ENCODE measurements at regions not wholly inside any gene's neighbourhood (a gene's known extent, or its start where the extent isn't known, plus 50 kb on each side); places are given as distances from the start of the nearest gene placed in this dataset.

DNA sequence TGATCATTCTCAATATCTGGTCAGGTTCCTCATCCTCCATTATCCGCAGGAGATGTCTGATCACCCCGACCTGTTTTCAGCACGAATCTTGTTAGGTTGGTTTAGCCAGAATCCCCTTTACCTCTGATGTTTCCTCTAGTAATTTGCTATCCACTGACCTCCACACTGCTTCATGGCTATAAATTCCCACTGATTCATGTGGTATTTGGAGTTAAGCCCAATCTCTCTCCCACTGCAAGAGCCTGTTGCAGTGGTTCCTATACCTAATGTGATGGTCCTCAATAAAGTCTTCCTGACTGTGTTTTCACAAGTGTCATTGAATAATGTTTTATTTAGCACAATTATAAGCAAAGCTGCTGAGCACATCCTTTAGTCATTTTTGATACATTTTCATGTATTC, 124.8 kb upstream of the CNTN3 start:
- no peak overlapping the region for H3K23ac ChIP-seq (ENCODE audit: low read length)
- DNase-seq, result no peak
- H3K79me2 ChIP-seq (ENCODE audit: control insufficient read depth, insufficient read depth, low read length, poor library complexity), result no peaks in the 10 kb centered on the region
- H3K18ac ChIP-seq (ENCODE audit: low read length), result no peak overlapping the region
- no CpG with 5 or more reads among the region's 3 CpGs for WGBS (ENCODE audit: extremely low coverage, insufficient coverage, insufficient read length)
- no peaks in the 10 kb centered on the region for H3K36me3 ChIP-seq (ENCODE audit: control insufficient read depth in 1 of 2, insufficient read depth in 2 of 2, low read length in 2 of 2)
- no peak overlapping the region for H3K4ac ChIP-seq (ENCODE audit: low read depth, low read length)
- H3K4me2 ChIP-seq (ENCODE audit: low read length), result no peak overlapping the region
- no peak overlapping the region for H3K4me3 ChIP-seq (ENCODE audit: low read depth, low read length)
- no peak overlapping the region for H4K12ac ChIP-seq (ENCODE audit: low read depth, low read length)
- H3K14ac ChIP-seq (ENCODE audit: low read length), result no peak overlapping the region
- H4K8ac ChIP-seq (ENCODE audit: low read depth, low read length), result no peak overlapping the region
- no peaks in the 10 kb centered on the region for H3K9me3 ChIP-seq (ENCODE audit: insufficient read depth, low read depth, low read length)
- no peak overlapping the region for H2BK120ac ChIP-seq (ENCODE audit: insufficient read depth, low read length, poor library complexity)
- H3K9ac ChIP-seq (ENCODE audit: low read length), result no peak overlapping the region
- no peak overlapping the region for H3K27ac ChIP-seq (ENCODE audit: low read depth, low read length)
- H2AFZ ChIP-seq (ENCODE audit: insufficient read depth, low read length, poor library complexity), result no peak overlapping the region
- no peak overlapping the region for H2AK5ac ChIP-seq (ENCODE audit: low read length)
- H4K91ac ChIP-seq (ENCODE audit: low read depth, low read length), result no peak overlapping the region
- H3K79me1 ChIP-seq (ENCODE audit: low read length), result no peaks in the 10 kb centered on the region
- H3K27me3 ChIP-seq (ENCODE audit: insufficient read depth, low read length), result no peaks in the 10 kb centered on the region
- peaks cover 0 to 2% of the 10 kb centered on the region in 2 experiments for H3K4me1 ChIP-seq (ENCODE audit: control insufficient read depth in 1 of 2, insufficient read depth in 2 of 2, low read length in 2 of 2)
- H2BK12ac ChIP-seq (ENCODE audit: low read length), result no peak overlapping the region
- no peak overlapping the region for H2BK5ac ChIP-seq (ENCODE audit: low read depth, low read length, poor library complexity)

DNA sequence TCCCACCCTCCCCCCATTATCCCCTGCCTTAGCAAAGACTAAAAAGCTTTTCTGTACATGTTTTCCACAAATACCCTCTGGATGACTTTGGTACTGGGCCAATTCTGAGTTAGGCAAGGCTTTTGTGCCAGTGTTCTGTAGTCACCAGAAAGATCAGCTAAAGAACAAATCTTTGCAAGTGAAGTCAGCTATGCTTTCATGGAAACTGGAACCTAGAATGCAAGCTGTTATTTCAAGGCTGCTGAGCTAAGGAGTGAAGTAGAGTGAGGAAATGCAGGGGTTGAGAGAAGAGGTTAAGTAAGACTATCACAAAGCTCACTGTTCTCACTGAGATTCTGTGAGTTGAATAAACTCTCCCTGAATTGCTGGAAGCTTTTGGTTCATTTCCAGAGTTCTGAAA, 107.8 kb upstream of the CNTN3 start:
- Histone ChIP-seq H2AK5ac (ENCODE audit: low read length) (no peak overlapping the region), H4K12ac (ENCODE audit: low read depth, low read length) (no peak overlapping the region), H2AFZ (ENCODE audit: insufficient read depth, low read length, poor library complexity) (no peak overlapping the region), H3K36me3 (ENCODE audit: control insufficient read depth in 1 of 2, insufficient read depth in 2 of 2, low read length in 2 of 2) (no peaks in the 10 kb centered on the region), H3K4ac (ENCODE audit: low read depth, low read length) (no peak overlapping the region), H3K18ac (ENCODE audit: low read length) (no peak overlapping the region), H3K9me3 (ENCODE audit: insufficient read depth, low read depth, low read length) (no peaks in the 10 kb centered on the region), H3K79me2 (ENCODE audit: control insufficient read depth, insufficient read depth, low read length, poor library complexity) (no peaks in the 10 kb centered on the region), H3K23ac (ENCODE audit: low read length) (no peak overlapping the region), H4K8ac (ENCODE audit: low read depth, low read length) (no peak overlapping the region), H2BK5ac (ENCODE audit: low read depth, low read length, poor library complexity) (no peak overlapping the region), H3K4me1 (ENCODE audit: control insufficient read depth in 1 of 2, insufficient read depth in 2 of 2, low read length in 2 of 2) (no peaks in the 10 kb centered on the region), H2BK12ac (ENCODE audit: low read length) (no peak overlapping the region), H4K91ac (ENCODE audit: low read depth, low read length) (no peak overlapping the region), H3K9ac (ENCODE audit: low read length) (no peak overlapping the region), H2BK120ac (ENCODE audit: insufficient read depth, low read length, poor library complexity) (no peak overlapping the region), H3K14ac (ENCODE audit: low read length) (no peak overlapping the region), H3K4me2 (ENCODE audit: low read length) (no peak overlapping the region), H3K79me1 (ENCODE audit: low read length) (no peaks in the 10 kb centered on the region), H3K4me3 (ENCODE audit: low read depth, low read length) (no peak overlapping the region), H3K27me3 (ENCODE audit: insufficient read depth, low read length) (no peaks in the 10 kb centered on the region), H3K27ac (ENCODE audit: low read depth, low read length) (no peak overlapping the region)
- peak in 1 of 2 donors; percentile 16 for DNase-seq

DNA sequence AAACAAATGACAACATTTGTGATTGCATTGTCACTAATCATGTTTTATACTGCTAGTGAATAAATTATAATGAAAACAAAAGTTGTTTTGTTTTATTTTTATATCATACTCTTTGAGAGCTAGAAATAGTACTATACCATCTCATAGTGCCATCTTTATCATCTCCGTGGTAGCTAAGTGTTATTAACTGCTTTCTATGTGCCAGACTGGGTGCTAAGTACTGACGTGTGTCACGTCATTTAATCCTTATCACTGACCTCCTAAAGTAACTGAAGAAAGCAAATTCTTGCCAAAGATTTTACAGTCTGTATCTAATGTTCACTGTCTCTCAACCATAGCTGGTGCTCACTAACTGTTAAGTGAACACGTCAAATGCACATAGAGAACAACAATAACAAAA, 99.5 kb upstream of the CNTN3 start:
- Histone ChIP-seq H4K12ac (ENCODE audit: low read depth, low read length) (no peak overlapping the region), H2BK120ac (ENCODE audit: insufficient read depth, low read length, poor library complexity) (no peak overlapping the region), H3K79me2 (ENCODE audit: control insufficient read depth, insufficient read depth, low read length, poor library complexity) (no peaks in the 10 kb centered on the region), H3K4me2 (ENCODE audit: low read length) (no peak overlapping the region), H2BK5ac (ENCODE audit: low read depth, low read length, poor library complexity) (no peak overlapping the region), H4K91ac (ENCODE audit: low read depth, low read length) (no peak overlapping the region), H2AK5ac (ENCODE audit: low read length) (no peak overlapping the region), H3K4me1 (ENCODE audit: control insufficient read depth in 1 of 2, insufficient read depth in 2 of 2, low read length in 2 of 2) (no peaks in the 10 kb centered on the region), H3K18ac (ENCODE audit: low read length) (no peak overlapping the region), H2AFZ (ENCODE audit: insufficient read depth, low read length, poor library complexity) (no peak overlapping the region), H3K4ac (ENCODE audit: low read depth, low read length) (no peak overlapping the region), H3K36me3 (ENCODE audit: control insufficient read depth in 1 of 2, insufficient read depth in 2 of 2, low read length in 2 of 2) (no peaks in the 10 kb centered on the region), H3K9me3 (ENCODE audit: insufficient read depth, low read depth, low read length) (no peaks in the 10 kb centered on the region), H4K8ac (ENCODE audit: low read depth, low read length) (no peak overlapping the region), H3K23ac (ENCODE audit: low read length) (no peak overlapping the region), H3K14ac (ENCODE audit: low read length) (no peak overlapping the region), H2BK12ac (ENCODE audit: low read length) (no peak overlapping the region), H3K27ac (ENCODE audit: low read depth, low read length) (no peak overlapping the region), H3K4me3 (ENCODE audit: low read depth, low read length) (no peak overlapping the region), H3K79me1 (ENCODE audit: low read length) (no peaks in the 10 kb centered on the region), H3K27me3 (ENCODE audit: insufficient read depth, low read length) (no peaks in the 10 kb centered on the region), H3K9ac (ENCODE audit: low read length) (no peak overlapping the region)
- WGBS (ENCODE audit: extremely low coverage, insufficient coverage, insufficient read length), result no CpG with 5 or more reads among the region's 4 CpGs
- DNase-seq, result no peak

- Histone ChIP-seq H3K79me2 (ENCODE audit: control insufficient read depth, insufficient read depth, low read length, poor library complexity) (no peaks in the 10 kb centered on the region), H3K4ac (ENCODE audit: low read depth, low read length) (no peak overlapping the region), H2AFZ (ENCODE audit: insufficient read depth, low read length, poor library complexity) (no peak overlapping the region), H3K23ac (ENCODE audit: low read length) (no peak overlapping the region), H4K91ac (ENCODE audit: low read depth, low read length) (no peak overlapping the region), H3K4me3 (ENCODE audit: low read depth, low read length) (no peak overlapping the region), H2BK120ac (ENCODE audit: insufficient read depth, low read length, poor library complexity) (no peak overlapping the region), H3K9me3 (ENCODE audit: insufficient read depth, low read depth, low read length) (no peaks in the 10 kb centered on the region), H2AK5ac (ENCODE audit: low read length) (no peak overlapping the region), H3K9ac (ENCODE audit: low read length) (no peak overlapping the region), H3K27me3 (ENCODE audit: insufficient read depth, low read length) (no peaks in the 10 kb centered on the region), H3K18ac (ENCODE audit: low read length) (no peak overlapping the region), H3K4me2 (ENCODE audit: low read length) (no peak overlapping the region), H2BK12ac (ENCODE audit: low read length) (no peak overlapping the region), H4K12ac (ENCODE audit: low read depth, low read length) (no peak overlapping the region), H3K14ac (ENCODE audit: low read length) (no peak overlapping the region), H3K4me1 (ENCODE audit: control insufficient read depth in 1 of 2, insufficient read depth in 2 of 2, low read length in 2 of 2) (no peaks in the 10 kb centered on the region), H2BK5ac (ENCODE audit: low read depth, low read length, poor library complexity) (no peak overlapping the region), H3K36me3 (ENCODE audit: control insufficient read depth in 1 of 2, insufficient read depth in 2 of 2, low read length in 2 of 2) (no peaks in the 10 kb centered on the region), H3K27ac (ENCODE audit: low read depth, low read length) (no peak overlapping the region), H4K8ac (ENCODE audit: low read depth, low read length) (no peak overlapping the region), H3K79me1 (ENCODE audit: low read length) (no peaks in the 10 kb centered on the region)
- WGBS (ENCODE audit: extremely low coverage, insufficient coverage, insufficient read length), result no CpG with 5 or more reads among the region's 31 CpGs
- DNase-seq, result no peak
Measured at GRCh38 chr3:74711913-74712512, 97.6 kb upstream of the CNTN3 start.
